OCI-LY7 (cell line): ENCODE measurements at regions not wholly inside any gene's neighbourhood (a gene's known extent, or its start where the extent isn't known, plus 50 kb on each side); places are given as distances from the start of the nearest gene placed in this dataset.

ENCODE experiments used
- BruUV-seq: library from RNA; stranded (reverse); fragments of 400-500 nt; replicated peaks from 2 replicates; lab custom pipeline; 2021; lab: Mats Ljungman, UMichigan
- CTCF ChIA-PET: fragments of 300-600 bp; sonication (Branson Sonifier 250); formaldehyde crosslinking; loops from one replicate; lab custom pipeline; 2022; ENCODE audit warnings: antibody characterized with exemption; ENCODE audit not compliant: unreplicated experiment; lab: Charles Lee
- POLR2A ChIA-PET: fragments of 300-600 bp; sonication (Branson Sonifier 250); formaldehyde crosslinking; loops from one replicate; lab custom pipeline; 2022; ENCODE audit warnings: antibody characterized with exemption; lab: Charles Lee
- DNase-seq: peaks from one replicate; pipeline ENCODE4 v3.0.0-alpha.2; 2015; ENCODE audit warnings: low spot score
- H2AFZ ChIP-seq: fragments of 200-600 bp; sonication (generic), shearing (Covaris generic); 2 replicates; pipeline ENCODE4 v1.6.1; 2014; ENCODE audit warnings: mild to moderate bottlenecking, antibody characterized with exemption, low read length, moderate library complexity
- H3K27ac ChIP-seq: fragments of 200-600 bp; sonication (generic); 2 replicates; pipeline ENCODE4 v1.5.1; 2014; ENCODE audit warnings: mixed run types, low read depth, mild to moderate bottlenecking, moderate library complexity, low read length, inconsistent platforms; ENCODE audit not compliant: poor library complexity, severe bottlenecking
- H3K36me3 ChIP-seq: fragments of 200-600 bp; sonication (generic); 2 replicates; pipeline ENCODE4 v1.6.1; 2014; ENCODE audit warnings: mild to moderate bottlenecking, antibody characterized with exemption, low read length, moderate library complexity, mixed read lengths; ENCODE audit not compliant: insufficient read depth
- H3K4me1 ChIP-seq: fragments of 200-600 bp; sonication (generic); 2 replicates; pipeline ENCODE4 v1.5.1; 2014; ENCODE audit warnings: mild to moderate bottlenecking, low read length; ENCODE audit not compliant: insufficient read depth, poor library complexity, severe bottlenecking
- H3K4me2 ChIP-seq: fragments of 200-600 bp; sonication (generic); 2 replicates; pipeline ENCODE4 v1.6.1; 2014; ENCODE audit warnings: mild to moderate bottlenecking, low read length
- H3K4me3 ChIP-seq: fragments of 200-600 bp; sonication (generic); 2 replicates; pipeline ENCODE4 v1.5.1; 2014; ENCODE audit warnings: mild to moderate bottlenecking, low read depth, low read length; ENCODE audit not compliant: poor library complexity, severe bottlenecking
- H3K79me2 ChIP-seq: fragments of 200-600 bp; sonication (generic); 2 replicates; pipeline ENCODE4 v1.6.1; 2016; ENCODE audit warnings: low read depth, mild to moderate bottlenecking, low read length, moderate library complexity, mixed read lengths; ENCODE audit not compliant: insufficient read depth
- H3K9me2 ChIP-seq: fragments of 200-600 bp; sonication (generic); 2 replicates; pipeline ENCODE4 v1.6.1; 2016; ENCODE audit warnings: mild to moderate bottlenecking, low read length, mixed read lengths; ENCODE audit not compliant: insufficient read depth
- H3K9me3 ChIP-seq: fragments of 200-600 bp; sonication (generic); 2 replicates; pipeline ENCODE4 v1.6.1; 2014; ENCODE audit warnings: mild to moderate bottlenecking, mixed run types, low read length, mixed read lengths
- H4K20me1 ChIP-seq: fragments of 200-600 bp; sonication (generic); 2 replicates; pipeline ENCODE4 v1.6.1; 2014; ENCODE audit warnings: mild to moderate bottlenecking, antibody characterized with exemption, low read length, moderate library complexity, mixed read lengths; ENCODE audit not compliant: insufficient read depth
- CTCF ChIP-seq: fragments of 200-600 bp; sonication (generic); conservative IDR thresholded peaks from 2 replicates; pipeline ENCODE4 v1.5.1; 2014; ENCODE audit warnings: mild to moderate bottlenecking, antibody characterized with exemption, low read length, moderate library complexity, mixed read lengths
- EZH2phosphoT487 ChIP-seq: fragments of 200-600 bp; sonication (generic); IDR thresholded peaks from 2 replicates; pipeline ENCODE4 v1.6.1; 2018; ENCODE audit warnings: low read depth, borderline replicate concordance, mild to moderate bottlenecking, mixed run types, antibody characterized with exemption, low read length, moderate library complexity, mixed read lengths
- intact Hi-C: fragments of 100-400 bp; cut with micrococcal nuclease; formaldehyde crosslinking; loops from one replicate; pipeline ENCODE4 v1.10.0; 2022; ENCODE audit not compliant: unreplicated experiment

- no peak for TF ChIP-seq EZH2phosphoT487
- TF ChIP-seq CTCF: no peak
- POLR2A ChIA-PET: interaction anchor here (0.7 kb wide), 1 partner anchor 1811 kb away, joined by 4 read pairs; no protein-coding TSS in a partner anchor
These were observed 1434.1 kb downstream of the SI start for GRCh38 chr3:163644172-163644571.

GRCh38 chr3:163632722-163633121, 1445.6 kb downstream of the SI start:
- ChIA-PET CTCF (no interaction called here), POLR2A (no interaction called here)
- Histone ChIP-seq H4K20me1 (no peaks in the 10 kb centered on the region), H3K4me2 (no peak overlapping the region), H3K9me3 (no peaks in the 10 kb centered on the region), H2AFZ (no peak overlapping the region), H3K27ac (no peak overlapping the region), H3K4me3 (no peak overlapping the region), H3K79me2 (no peaks in the 10 kb centered on the region), H3K36me3 (no peaks in the 10 kb centered on the region), H3K4me1 (no peaks in the 10 kb centered on the region), H3K9me2 (no peaks in the 10 kb centered on the region)
- TF ChIP-seq EZH2phosphoT487: no peak
- TF ChIP-seq CTCF: no peak
- BruUV-seq: no TSS peak
- DNase-seq: no peak
- intact Hi-C loops: no loop called here

More at GRCh38 chr3:163644172-163644571, 1434.1 kb downstream of the SI start:
- Histone ChIP-seq H3K4me2 (no peak overlapping the region), H2AFZ (no peak overlapping the region), H3K79me2 (no peaks in the 10 kb centered on the region), H3K4me1 (no peaks in the 10 kb centered on the region), H3K36me3 (no peaks in the 10 kb centered on the region), H3K9me2 (no peaks in the 10 kb centered on the region), H3K27ac (no peak overlapping the region), H3K9me3 (peaks cover 4% of the 10 kb centered on the region; the same call in 1 of the 2 replicates), H4K20me1 (no peaks in the 10 kb centered on the region), H3K4me3 (no peak overlapping the region)
- intact Hi-C loops: no loop called here
- no TSS peak for BruUV-seq
- CTCF ChIA-PET: no interaction called here
- DNase-seq: no peak

GRCh38 chr3:163626753-163627152, 1451.5 kb downstream of the SI start:
- no peaks in the 10 kb centered on the region for H3K4me1 ChIP-seq
- intact Hi-C loops: no loop called here
- no TSS peak for BruUV-seq
- TF ChIP-seq EZH2phosphoT487 (no peak), CTCF (no peak)
- H3K4me2 ChIP-seq: no peak overlapping the region
- ChIA-PET CTCF (no interaction called here), POLR2A (no interaction called here)
- no peak for DNase-seq
- no peaks in the 10 kb centered on the region for H4K20me1 ChIP-seq
- no peak overlapping the region for H3K4me3 ChIP-seq
- no peak overlapping the region for H2AFZ ChIP-seq
- no peaks in the 10 kb centered on the region for H3K9me2 ChIP-seq
- H3K9me3 ChIP-seq: no peaks in the 10 kb centered on the region
- H3K36me3 ChIP-seq: no peaks in the 10 kb centered on the region
- no peak overlapping the region for H3K27ac ChIP-seq
- no peaks in the 10 kb centered on the region for H3K79me2 ChIP-seq
